GM12892 (cell line): ENCODE measurements at regions not wholly inside any gene's neighbourhood (a gene's known extent, or its start where the extent isn't known, plus 50 kb on each side); places are given as distances from the start of the nearest gene placed in this dataset.

Experiments
- POLR2A ChIP-seq: IDR thresholded peaks from 2 replicates; pipeline ENCODE4 v1.6.1; 2011; ENCODE audit warnings: low read depth, low read length, control low read depth
- POLR2AphosphoS5 ChIP-seq: IDR thresholded peaks from 2 replicates; pipeline ENCODE4 v1.6.1; 2011; ENCODE audit warnings: low read depth, low read length, control low read depth
- TAF1 ChIP-seq: IDR thresholded peaks from 2 replicates; pipeline ENCODE4 v1.6.1; 2011; ENCODE audit warnings: low read depth, mild to moderate bottlenecking, control low read depth, low read length, borderline replicate concordance

DNA sequence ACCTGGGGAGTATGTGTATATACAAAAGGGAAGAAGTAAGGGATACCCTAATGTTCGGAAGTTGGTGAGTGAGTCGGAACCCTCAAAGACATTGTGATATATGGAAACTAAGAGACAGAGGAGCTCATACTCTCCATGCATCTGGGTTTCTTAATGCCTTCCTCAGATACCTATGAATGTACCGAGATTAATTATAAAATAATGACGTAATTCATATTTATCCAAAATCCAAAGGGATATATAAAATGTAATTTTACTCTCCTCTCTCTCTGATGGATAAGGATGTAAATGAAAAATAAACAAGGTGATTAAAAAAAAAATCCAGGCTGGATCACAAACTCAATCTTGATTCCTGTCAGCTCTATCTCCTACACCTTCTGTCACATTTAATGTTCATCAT is 275.9 kb upstream of the FAM241A start:
- TF ChIP-seq POLR2A (no peak), POLR2AphosphoS5 (no peak), TAF1 (no peak)
